ENCODE measurements at regions not wholly inside any gene's neighbourhood (a gene's known extent, or its start where the extent isn't known, plus 50 kb on each side); places are given as distances from the start of the nearest gene placed in this dataset.

GRCh38 chr12:78797196-78797931 lies 67.2 kb upstream of the SYT1 start:
- TF ChIP-seq, protein P1, sequence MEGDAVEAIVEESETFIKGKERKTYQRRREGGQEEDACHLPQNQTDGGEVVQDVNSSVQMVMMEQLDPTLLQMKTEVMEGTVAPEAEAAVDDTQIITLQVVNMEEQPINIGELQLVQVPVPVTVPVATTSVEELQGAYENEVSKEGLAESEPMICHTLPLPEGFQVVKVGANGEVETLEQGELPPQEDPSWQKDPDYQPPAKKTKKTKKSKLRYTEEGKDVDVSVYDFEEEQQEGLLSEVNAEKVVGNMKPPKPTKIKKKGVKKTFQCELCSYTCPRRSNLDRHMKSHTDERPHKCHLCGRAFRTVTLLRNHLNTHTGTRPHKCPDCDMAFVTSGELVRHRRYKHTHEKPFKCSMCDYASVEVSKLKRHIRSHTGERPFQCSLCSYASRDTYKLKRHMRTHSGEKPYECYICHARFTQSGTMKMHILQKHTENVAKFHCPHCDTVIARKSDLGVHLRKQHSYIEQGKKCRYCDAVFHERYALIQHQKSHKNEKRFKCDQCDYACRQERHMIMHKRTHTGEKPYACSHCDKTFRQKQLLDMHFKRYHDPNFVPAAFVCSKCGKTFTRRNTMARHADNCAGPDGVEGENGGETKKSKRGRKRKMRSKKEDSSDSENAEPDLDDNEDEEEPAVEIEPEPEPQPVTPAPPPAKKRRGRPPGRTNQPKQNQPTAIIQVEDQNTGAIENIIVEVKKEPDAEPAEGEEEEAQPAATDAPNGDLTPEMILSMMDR (IDR thresholded peaks at IDR 0.05): no peak
- no peak for TF ChIP-seq POLR2A (IDR thresholded peaks at IDR 0.05)

All from thyroid gland (tissue), 4 donors.